SHP77 treated with DMSO at 0.1 percent for 48 hours (cell line): ENCODE measurements at regions not wholly inside any gene's neighbourhood (a gene's known extent, or its start where the extent isn't known, plus 50 kb on each side); places are given as distances from the start of the nearest gene placed in this dataset.

ENCODE experiments used
- DNase-seq: peaks from one replicate; lab custom pipeline; 2025; lab: John Stamatoyannopoulos, UW

- DNase-seq: no peak
Observed at GRCh38 chr18:37946324-37946723, 380.7 kb upstream of the CELF4 start.

DNA sequence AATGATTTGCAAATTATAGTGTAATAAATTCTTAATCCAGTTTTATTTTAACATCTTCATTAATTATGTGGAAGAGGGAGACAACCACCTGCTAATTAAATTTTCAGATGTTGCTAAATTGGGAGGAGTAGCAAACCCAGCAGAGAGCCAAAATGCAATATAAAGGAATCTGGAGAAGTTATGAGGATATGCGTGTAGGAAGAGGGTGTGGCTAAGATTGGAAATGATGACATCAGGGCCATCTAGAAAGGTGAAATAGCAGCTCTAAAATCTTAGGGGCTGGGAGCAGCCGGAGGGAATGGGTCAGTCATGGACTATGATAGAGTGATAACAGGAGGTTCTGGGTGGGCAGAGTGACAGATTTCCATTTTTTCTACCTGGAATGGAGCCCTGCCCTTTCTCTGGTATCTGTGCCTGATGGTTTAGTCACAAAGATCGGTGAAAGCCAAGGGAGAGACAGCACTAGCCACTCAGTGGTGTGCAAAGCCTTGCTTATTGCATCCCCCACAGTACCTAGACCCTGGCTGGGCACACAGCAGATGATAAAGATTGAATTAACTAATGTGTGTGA is 379.2 kb upstream of the CELF4 start:
- no peak for DNase-seq

GRCh38 chr18:37937287-37937686 is 371.7 kb upstream of the CELF4 start:
- no peak for DNase-seq

DNA sequence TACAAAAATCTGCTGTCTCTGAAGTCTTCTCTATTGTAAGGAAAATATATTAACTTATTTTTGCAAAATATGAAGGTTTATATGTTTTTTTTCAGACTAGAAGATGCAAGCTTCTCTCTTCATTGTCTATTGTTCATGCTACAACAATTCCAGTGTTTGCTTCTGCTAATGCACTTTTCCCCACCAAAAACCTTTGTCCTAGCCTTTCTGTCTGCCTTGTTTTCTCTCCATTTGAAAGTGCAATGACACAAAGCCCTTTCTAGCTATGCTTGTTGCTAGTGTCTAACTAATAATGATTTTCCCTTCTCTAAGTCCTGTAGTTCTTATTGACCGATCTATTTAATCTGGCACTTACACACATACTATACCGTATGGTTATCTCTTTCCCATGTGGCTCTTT is 369.5 kb upstream of the CELF4 start:
- no peak for DNase-seq

DNA sequence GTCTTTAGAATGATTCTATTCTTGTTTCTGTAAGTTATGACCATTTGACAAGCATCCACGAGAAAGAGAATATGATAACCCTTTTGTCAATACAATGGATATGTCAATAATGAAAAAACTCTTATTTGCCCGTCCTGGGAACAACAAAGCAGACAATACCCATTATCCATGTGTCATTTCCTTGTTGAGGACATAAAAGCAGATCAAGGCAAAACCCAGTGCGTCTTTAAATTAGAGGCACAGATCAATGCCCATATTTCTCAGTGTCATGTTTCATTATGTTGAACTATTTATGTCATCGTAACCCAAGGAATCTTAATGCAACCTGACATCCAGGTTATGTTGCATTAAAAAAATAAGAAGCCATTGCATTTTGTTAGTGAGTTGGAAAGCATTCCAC is 365.0 kb upstream of the CELF4 start:
- no peak for DNase-seq

GRCh38 chr18:37922162-37922561 is 356.6 kb upstream of the CELF4 start:
- no peak for DNase-seq

- DNase-seq: no peak
Observed at GRCh38 chr18:37920865-37921264, 355.3 kb upstream of the CELF4 start.

DNA sequence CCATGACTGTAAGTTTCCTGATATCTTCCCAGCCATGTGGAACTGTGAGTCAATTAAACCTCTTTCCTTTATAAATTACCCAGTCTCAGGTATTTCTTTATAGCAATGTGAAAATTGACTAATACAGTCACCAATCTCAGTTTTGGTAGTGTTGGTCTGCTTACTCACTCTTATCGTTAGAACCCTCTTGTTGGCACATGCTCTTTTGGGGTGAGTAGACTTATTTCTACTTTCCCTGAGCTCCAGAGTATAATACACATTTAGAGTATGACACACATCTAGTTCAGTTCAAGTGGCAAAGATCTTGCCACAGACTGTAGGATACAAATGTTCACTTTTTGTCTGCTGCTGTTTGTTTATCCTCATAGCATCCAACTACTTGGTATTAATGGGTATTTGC is 347.5 kb upstream of the CELF4 start:
- no peak for DNase-seq

DNA sequence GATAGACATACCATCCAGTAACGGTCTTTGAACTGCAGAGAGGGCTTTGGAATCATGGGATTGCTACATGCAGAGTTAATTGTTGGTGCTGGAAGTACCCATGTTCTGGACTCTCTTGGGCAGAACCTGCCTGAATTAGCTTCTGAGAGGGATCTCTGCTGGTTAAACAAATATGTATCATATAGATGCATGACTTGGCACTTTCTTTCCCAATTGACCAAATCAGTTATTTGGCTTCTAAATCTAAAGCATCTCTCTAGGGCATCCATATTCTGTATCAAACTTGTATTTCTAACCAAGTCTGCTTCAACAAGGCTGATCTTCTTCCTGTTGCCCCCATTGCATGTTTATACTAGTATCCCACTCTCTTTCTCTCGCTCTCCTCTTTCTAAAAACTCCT is 336.7 kb upstream of the CELF4 start:
- DNase-seq: no peak

DNA sequence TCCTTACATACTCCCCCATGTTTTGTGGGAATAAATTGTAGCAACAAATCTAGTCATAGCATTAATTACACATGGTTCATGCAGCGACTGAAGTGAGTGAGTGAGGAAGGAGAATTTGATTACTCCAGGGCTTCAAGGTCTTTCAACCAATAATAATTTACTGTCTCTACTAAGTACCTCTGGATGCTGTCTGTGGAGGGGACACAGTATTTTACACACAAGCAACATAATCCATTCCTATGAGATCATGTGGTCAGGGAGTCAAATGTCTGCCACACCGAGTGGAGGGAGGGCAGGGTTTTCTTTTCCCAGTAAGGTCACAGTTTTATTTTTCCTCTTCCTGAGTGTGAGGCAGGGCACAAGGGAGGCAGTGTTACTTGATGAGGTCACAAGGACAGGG is 334.7 kb upstream of the CELF4 start:
- no peak for DNase-seq

GRCh38 chr18:37889963-37890362 is 324.4 kb upstream of the CELF4 start:
- DNase-seq: no peak

- no peak for DNase-seq
Observed at GRCh38 chr18:37874721-37875120, 309.1 kb upstream of the CELF4 start.

DNA sequence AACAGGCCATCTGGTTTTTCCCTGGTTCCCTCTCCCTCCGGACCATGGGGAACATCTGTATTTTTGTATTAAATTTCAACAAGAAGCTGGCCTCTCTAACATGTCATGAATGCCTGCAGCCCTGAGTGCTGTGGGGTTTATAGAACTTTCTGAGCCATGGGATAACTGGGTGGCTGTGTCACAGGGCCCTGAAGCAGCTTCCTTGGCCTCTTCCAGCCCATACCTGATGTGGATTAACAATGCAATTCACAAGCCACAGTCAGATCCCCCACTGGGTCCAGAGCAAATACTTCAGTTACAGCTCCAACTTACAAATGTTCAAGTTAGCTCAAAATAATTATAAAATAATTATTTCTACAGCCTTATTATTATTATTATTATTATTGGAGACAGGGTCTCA is 307.8 kb upstream of the CELF4 start:
- DNase-seq: no peak

DNA sequence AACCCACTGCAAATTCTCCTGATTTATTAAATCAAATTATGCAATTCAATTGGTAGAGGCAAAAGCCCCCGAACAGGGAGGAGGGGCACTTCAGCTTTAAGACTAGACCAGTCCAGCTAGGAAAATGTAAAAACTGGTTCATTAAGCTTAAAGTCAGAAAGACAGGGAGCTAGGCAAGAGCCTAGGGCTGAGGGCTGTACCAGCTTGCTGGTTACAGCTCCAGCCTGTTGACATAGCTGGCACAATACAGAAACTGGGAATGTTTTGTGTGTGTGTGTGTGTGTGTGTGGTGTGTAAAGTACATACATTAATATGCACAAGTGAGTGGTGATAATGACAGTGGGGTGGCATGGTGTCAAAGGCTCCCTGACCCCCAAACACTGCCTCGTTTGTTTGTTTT is 307.0 kb upstream of the CELF4 start:
- DNase-seq: no peak

DNA sequence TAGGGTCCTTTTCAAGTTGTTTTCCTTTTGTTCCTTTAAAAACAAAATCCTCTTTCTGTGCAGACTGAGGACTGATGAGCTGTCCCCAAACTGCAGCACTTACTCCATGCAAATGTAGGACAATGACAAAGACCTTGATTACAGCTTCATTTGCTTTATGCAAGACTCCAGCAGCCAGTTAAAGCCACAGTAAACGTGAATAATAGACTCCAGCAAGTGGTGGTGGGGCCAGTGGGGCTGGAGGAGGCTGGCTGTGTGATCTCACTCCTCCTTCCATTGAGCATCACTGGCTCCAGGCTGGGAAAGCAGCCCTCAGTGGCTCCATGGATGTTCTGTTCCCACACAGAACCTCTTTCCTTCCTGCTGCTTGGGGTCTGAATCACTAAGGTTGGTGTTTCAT is 306.0 kb upstream of the CELF4 start:
- no peak for DNase-seq

- no peak for DNase-seq
Observed at GRCh38 chr18:37869051-37869450, 303.5 kb upstream of the CELF4 start.

GRCh38 chr18:37864122-37864521 is 298.5 kb upstream of the CELF4 start:
- DNase-seq: no peak

GRCh38 chr18:37861981-37862380 is 296.4 kb upstream of the CELF4 start:
- no peak for DNase-seq

DNA sequence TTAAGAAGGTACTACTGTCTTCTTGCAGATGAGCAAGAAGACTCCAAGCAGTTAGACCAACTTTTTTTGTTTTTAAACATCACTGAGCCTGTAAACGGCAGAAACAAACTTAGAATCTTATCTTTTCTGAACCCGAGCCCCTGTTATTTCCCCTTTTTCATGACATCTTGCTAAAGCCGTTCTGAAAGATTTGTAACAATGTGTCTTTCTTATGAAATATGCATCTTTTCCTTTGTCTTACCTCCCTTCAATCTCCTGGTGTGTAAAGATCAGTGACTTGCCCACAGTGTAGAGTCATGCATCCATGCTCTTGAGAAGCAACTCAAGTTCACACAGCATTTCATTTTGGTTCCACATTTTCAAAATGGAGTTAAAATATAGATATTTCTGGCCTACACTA is 288.8 kb upstream of the CELF4 start:
- no peak for DNase-seq

GRCh38 chr18:37853706-37854105 is 288.1 kb upstream of the CELF4 start:
- DNase-seq: no peak

GRCh38 chr18:37852464-37852863 is 286.9 kb upstream of the CELF4 start:
- no peak for DNase-seq

DNA sequence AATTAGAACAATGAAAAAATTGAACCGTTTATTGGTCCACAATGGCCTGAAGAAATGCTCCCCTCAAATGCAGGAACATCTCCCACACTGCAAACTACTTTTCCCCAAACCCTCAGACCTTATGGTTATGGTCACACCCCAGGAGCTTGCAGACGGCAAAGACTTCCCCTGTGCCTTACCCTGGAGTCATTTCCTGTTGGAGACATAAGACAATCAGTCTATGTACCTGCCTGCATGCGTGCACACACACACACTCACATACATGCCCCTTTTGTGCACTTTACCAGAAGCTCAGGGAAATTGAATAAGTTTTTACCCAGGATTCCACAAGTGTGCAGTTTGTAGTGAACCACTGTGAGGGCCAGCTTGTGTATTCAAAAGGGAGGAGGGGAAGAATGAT is 281.9 kb upstream of the CELF4 start:
- DNase-seq: no peak

GRCh38 chr18:37846996-37847395 is 281.4 kb upstream of the CELF4 start:
- DNase-seq: no peak

GRCh38 chr18:37845498-37845897 is 279.9 kb upstream of the CELF4 start:
- DNase-seq: no peak
